HuH-7 (cell line): ENCODE measurements at regions not wholly inside any gene's neighbourhood (a gene's known extent, or its start where the extent isn't known, plus 50 kb on each side); places are given as distances from the start of the nearest gene placed in this dataset.
"Not testable (repeated sequence)": the region's sequence is repeated elsewhere in the genome, so short reads cannot be mapped to it uniquely, and the experiment has no call there.

Experiments used
- DNase-seq: peaks from one replicate; pipeline ENCODE4 v3.0.0; 2011; ENCODE audit warnings: low spot score

DNA sequence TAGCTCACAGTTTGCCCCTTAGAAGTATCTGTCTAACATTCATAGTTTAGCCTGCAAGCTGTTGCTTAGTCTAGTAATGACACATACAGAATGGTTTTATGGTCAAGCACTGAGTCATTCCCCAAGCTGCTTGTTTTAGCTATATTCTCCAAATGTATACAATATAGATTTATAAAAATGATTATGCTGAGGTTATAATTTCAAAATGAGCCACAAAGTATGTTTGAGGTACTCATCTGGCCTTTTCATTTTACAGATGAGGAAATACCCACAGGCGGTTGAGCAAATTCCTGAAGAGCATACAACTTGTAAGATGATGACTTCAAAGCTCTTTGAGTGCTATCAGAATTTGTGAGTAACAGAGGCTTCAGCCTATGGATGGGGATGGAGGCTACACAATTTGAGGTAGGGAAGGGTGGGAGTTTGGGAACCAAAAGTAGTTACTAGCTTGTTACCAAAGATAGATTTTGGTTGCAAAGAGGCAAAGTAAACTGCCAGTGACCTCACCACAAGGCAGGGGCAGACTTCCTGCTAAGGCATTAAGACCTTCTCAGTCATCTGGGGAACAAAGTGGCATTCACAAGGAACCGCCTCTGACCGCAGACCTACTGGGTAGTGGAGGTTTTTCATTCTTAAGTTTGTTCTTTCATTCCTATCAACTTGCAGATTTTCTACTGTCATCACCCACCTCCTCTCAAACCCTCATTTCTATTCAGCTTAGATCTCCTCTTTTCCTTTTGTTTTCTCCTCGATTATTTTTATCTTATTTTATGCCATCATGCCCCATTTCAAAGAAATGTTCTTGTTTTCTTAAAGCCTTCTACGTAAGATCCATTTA is 257.2 kb upstream of the NECTIN3 start:
- DNase-seq, result no peak

GRCh38 chr3:110815008-110815583 is 256.5 kb upstream of the NECTIN3 start:
- no peak for DNase-seq

- no peak for DNase-seq
These were observed 255.6 kb upstream of the NECTIN3 start for GRCh38 chr3:110816008-110816407.

GRCh38 chr3:110821586-110821985 is 250.0 kb upstream of the NECTIN3 start:
- DNase-seq, result no peak

GRCh38 chr3:110822971-110823370 is 248.6 kb upstream of the NECTIN3 start:
- no peak for DNase-seq

GRCh38 chr3:110846971-110847370 is 224.6 kb upstream of the NECTIN3 start:
- no peak for DNase-seq

DNA sequence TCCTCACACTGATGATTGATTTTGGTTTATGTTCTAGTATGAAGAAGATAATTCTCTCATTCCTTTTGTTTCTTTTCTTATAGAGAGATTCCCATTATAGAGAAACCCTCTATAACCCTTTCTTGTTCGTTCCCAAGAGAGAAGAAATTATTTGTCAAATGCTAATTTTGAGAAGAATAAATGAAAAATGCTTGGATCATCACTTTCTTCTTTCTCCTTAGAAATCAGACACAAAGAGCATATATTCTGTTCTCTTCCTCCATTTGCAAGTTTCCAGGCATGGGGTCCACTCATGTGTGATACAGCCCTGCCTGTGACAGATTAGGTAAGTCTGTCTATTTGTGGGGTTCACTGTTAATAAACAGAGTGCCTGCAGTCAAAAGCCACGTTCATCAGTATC is 222.6 kb upstream of the NECTIN3 start:
- DNase-seq, result no peak

DNA sequence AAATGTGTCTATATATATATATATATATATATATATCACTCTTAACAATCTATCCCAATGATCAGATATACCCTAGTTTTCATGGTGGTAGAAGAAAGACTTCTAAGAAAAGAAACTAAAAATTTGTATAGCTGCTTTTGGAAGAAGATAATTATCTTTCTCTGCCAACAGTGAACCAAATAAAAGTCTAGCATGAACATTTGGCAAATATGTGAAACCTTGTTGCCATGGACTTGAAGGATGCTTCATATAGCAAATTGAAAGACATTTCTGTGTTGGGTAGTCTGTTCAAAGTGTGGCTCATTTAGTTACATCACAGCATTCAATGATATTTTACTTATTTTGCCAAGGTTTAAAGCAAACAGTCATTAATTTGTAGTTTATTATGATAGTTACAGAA is 219.9 kb upstream of the NECTIN3 start:
- no peak for DNase-seq

DNA sequence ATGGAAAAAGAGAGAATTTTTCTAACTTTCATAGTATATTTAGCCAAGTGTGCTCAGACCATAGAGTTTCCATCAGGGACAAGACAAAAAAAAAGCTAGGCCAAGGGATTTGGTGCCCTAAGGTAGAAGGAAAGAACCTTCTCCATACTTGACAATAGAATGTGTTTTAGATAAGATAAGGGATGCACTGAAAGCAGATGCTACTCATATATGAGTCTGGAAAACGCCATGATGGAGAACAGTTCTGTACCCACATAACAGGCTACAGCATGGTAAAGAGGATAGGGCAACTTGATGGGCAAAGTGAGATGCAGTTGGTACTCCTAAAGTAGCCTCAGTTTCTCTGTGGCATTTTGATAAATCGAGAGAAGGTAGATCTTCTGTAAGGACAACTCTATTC is 216.4 kb upstream of the NECTIN3 start:
- DNase-seq, result no peak

GRCh38 chr3:110856916-110857315 is 214.7 kb upstream of the NECTIN3 start:
- DNase-seq, result no peak

GRCh38 chr3:110858549-110858948 is 213.1 kb upstream of the NECTIN3 start:
- DNase-seq, result no peak

DNA sequence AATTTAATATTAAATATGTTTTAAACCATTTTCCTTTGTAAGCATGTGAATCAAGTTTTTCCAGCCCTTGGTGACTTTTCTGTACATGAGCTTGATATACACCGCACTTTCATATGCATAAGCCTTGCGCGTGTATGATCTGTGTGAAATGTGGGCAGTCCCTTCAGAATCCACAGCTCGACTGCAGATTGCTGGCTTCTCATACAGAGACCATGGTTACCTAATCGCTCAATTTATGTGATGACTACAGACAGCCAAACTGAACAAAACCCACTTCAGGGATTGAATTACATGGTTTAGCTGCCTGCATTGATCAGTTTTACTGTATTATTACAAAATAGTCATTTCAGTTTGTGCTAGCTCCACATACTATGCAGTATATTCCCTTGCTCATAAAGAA is 212.3 kb upstream of the NECTIN3 start:
- no peak for DNase-seq

GRCh38 chr3:110859993-110860392 is 211.6 kb upstream of the NECTIN3 start:
- no peak for DNase-seq

GRCh38 chr3:110865934-110866333 is 205.7 kb upstream of the NECTIN3 start:
- no peak for DNase-seq

GRCh38 chr3:110868106-110868505 is 203.5 kb upstream of the NECTIN3 start:
- DNase-seq, result no peak

DNA sequence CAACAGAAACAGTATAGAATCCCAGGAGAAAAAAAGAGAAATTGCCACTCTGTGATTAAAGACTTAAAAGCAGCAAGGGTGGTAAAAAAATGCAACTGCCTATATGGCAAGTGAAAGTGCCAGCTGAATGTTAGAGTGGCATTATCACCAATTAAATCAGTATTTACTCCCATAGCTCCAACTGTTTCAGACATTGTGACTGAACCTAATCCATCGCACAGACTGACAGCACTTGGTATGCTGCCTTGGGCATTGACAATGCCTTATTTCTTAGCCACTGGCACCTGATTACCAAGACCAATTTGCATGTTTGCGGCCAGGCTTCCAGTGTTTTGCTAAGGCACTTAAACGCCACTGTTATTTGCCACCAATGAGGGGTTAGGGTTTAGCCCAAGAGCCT is 201.9 kb upstream of the NECTIN3 start:
- no peak for DNase-seq

GRCh38 chr3:110871869-110872268 is 199.7 kb upstream of the NECTIN3 start:
- no peak for DNase-seq

DNA sequence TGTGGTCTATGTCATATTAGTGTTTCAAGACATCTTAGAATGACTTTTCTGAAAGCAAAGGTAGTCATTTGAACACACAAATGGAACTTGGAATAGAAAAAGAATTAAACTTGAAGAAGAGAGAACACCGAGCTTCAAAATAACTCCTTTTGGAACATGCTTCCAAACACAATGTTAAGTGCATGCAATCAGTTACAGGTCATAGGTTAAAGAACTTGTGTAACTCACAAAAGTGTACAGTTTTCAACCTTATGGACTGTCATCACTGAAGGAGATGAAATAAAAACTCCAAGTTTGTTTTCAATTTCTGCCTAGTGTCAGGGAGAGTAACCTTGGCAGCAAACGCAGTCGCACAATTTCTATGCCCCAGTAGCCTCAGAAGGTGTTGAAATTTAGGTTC is 192.9 kb upstream of the NECTIN3 start:
- DNase-seq, result no peak

GRCh38 chr3:110881069-110881468 is 190.5 kb upstream of the NECTIN3 start:
- DNase-seq, result peak; percentile 55

DNA sequence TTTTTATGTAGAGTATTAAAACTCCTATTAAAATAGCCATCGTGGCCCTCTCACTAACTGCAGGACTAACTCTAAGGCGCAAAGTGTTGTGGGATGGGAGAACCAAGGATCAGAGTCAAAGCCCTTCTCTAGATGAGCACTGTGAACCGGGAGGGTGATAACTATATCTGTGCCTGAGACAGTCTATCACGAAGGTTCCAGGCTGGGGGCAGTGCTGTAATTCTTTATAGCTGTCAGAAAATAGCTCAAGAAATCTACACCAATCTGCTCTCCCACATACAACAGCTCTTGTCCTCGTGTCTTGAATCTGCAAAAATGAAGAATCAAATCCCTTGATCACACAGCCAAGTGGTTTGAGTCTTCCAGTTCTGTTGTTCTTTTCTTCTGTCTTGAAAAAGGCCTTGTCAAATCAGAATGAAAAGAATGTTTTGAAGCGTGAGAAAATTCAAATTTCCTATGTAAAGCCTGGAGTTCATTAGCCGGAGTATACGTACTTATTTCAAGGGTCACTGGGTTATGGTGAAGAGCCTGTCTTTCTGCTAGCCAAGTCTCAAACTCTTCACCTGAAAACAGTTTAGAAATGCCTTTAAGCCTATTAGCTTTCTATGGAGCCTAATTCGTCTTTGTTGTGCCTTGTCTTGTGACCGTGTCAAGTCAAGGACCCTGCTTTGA is 185.3 kb upstream of the NECTIN3 start:
- no peak for DNase-seq

- DNase-seq, result no peak
These were observed 184.4 kb upstream of the NECTIN3 start for GRCh38 chr3:110887176-110887575.

DNA sequence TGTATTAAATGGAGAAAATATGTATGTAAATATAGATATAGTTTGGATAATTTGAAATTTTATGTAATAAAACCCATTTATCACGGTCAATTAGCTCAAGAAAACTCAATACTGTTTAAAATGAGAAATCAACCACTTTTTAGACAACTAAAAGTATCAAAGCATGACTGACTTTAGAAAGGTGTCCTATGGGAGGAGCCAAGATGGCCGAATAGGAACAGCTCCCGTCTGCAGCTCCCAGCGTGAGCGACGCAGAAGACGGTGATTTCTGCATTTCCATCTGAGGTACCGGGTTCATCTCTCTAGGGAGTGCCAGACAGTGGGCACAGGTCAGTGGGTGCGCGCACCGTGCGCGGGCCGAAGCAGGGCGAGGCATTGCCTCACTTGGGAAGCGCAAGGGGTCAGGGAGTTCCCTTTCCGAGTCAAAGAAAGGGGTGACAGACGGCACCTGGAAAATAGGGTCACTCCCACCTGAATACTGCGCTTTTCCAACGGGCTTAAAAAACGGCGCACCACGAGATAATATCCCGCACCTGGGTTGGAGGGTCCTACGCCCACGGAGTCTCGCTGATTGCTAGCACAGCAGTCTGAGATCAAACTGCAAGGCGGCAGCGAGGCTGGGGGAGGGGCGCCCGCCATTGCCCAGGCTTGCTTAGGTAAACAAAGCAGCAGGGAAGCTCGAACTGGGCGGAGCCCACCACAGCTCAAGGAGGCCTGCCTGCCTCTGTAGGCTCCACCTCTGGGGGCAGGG is 182.8 kb upstream of the NECTIN3 start:
- DNase-seq, result not testable (repeated sequence)

- DNase-seq, result not testable (repeated sequence)
These were observed 182.3 kb upstream of the NECTIN3 start for GRCh38 chr3:110889376-110889699.
